Activated naive CD4-positive, alpha-beta T cell treated with anti-CD3 and anti-CD28 coated beads, Interleukin-2, amount 50 U/mL, for 24 hours (primary cell): ENCODE measurements at regions not wholly inside any gene's neighbourhood (a gene's known extent, or its start where the extent isn't known, plus 50 kb on each side); places are given as distances from the start of the nearest gene placed in this dataset.

ENCODE experiments used
- H3K27ac Mint-ChIP-seq: one replicate; pipeline ENCODE4 v1.8.0; 2021; ENCODE audit warnings: mild to moderate bottlenecking, mixed read lengths
- H3K27me3 Mint-ChIP-seq: one replicate; pipeline ENCODE4 v1.8.0; 2021; ENCODE audit warnings: mixed read lengths
- H3K36me3 Mint-ChIP-seq: one replicate; pipeline ENCODE4 v1.8.0; 2021; ENCODE audit warnings: mixed read lengths
- H3K4me1 Mint-ChIP-seq: one replicate; pipeline ENCODE4 v1.8.0; 2021; ENCODE audit warnings: mixed read lengths
- H3K4me3 Mint-ChIP-seq: one replicate; pipeline ENCODE4 v1.8.0; 2021; ENCODE audit warnings: mild to moderate bottlenecking, mixed read lengths
- H3K9me3 Mint-ChIP-seq: one replicate; pipeline ENCODE4 v1.8.0; 2021; ENCODE audit warnings: mixed read lengths

- Mint-ChIP-seq H3K36me3 (no peaks in the 10 kb centered on the region), H3K27me3 (no peaks in the 10 kb centered on the region), H3K4me1 (no peaks in the 10 kb centered on the region), H3K4me3 (no peak overlapping the region), H3K27ac (no peak overlapping the region), H3K9me3 (no peaks in the 10 kb centered on the region)
Observed at GRCh38 chr10:4191354-4191753, 406.3 kb upstream of the KLF6 start.

GRCh38 chr10:4190876-4191275 is 405.9 kb upstream of the KLF6 start:
- Mint-ChIP-seq H3K27ac (no peak overlapping the region), H3K4me3 (no peak overlapping the region), H3K36me3 (no peaks in the 10 kb centered on the region), H3K4me1 (no peaks in the 10 kb centered on the region), H3K27me3 (no peaks in the 10 kb centered on the region), H3K9me3 (no peaks in the 10 kb centered on the region)

DNA sequence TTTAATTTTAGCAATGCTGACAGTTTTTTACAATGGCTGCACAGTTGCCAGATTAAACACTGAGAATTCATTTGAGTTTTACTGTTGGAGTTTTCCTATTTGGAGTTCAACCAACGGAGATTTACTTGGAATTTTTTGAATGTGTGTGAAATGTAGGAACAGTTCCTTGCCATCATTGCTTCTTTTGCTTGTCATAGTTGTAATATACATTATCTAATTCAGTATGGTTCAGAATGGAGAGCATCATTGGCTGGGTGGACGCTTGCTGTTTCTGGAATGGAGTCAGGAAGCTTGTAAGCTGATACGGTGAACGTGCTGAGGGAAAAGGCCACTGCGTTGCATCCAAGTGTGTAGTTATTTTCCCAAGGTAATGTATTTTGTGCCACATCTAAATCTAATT is 404.3 kb upstream of the KLF6 start:
- no peaks in the 10 kb centered on the region for H3K27me3 Mint-ChIP-seq
- no peak overlapping the region for H3K4me3 Mint-ChIP-seq
- no peaks in the 10 kb centered on the region for H3K4me1 Mint-ChIP-seq
- no peaks in the 10 kb centered on the region for H3K36me3 Mint-ChIP-seq
- H3K27ac Mint-ChIP-seq: no peak overlapping the region
- no peaks in the 10 kb centered on the region for H3K9me3 Mint-ChIP-seq

GRCh38 chr10:4188406-4188805 is 403.4 kb upstream of the KLF6 start:
- Mint-ChIP-seq H3K36me3 (no peaks in the 10 kb centered on the region), H3K27me3 (no peaks in the 10 kb centered on the region), H3K4me1 (no peaks in the 10 kb centered on the region), H3K4me3 (no peak overlapping the region), H3K9me3 (no peaks in the 10 kb centered on the region), H3K27ac (no peak overlapping the region)

- Mint-ChIP-seq H3K27me3 (no peaks in the 10 kb centered on the region), H3K4me1 (peaks cover 1% of the 10 kb centered on the region), H3K4me3 (no peak overlapping the region), H3K36me3 (no peaks in the 10 kb centered on the region), H3K9me3 (no peaks in the 10 kb centered on the region), H3K27ac (no peak overlapping the region)
Observed at GRCh38 chr10:4186849-4187540, 402.0 kb upstream of the KLF6 start.

- Mint-ChIP-seq H3K4me1 (peaks cover 13% of the 10 kb centered on the region), H3K4me3 (no peak overlapping the region), H3K36me3 (no peaks in the 10 kb centered on the region), H3K27ac (no peak overlapping the region), H3K9me3 (no peaks in the 10 kb centered on the region), H3K27me3 (no peaks in the 10 kb centered on the region)
Observed at GRCh38 chr10:4183761-4184261, 398.8 kb upstream of the KLF6 start.

DNA sequence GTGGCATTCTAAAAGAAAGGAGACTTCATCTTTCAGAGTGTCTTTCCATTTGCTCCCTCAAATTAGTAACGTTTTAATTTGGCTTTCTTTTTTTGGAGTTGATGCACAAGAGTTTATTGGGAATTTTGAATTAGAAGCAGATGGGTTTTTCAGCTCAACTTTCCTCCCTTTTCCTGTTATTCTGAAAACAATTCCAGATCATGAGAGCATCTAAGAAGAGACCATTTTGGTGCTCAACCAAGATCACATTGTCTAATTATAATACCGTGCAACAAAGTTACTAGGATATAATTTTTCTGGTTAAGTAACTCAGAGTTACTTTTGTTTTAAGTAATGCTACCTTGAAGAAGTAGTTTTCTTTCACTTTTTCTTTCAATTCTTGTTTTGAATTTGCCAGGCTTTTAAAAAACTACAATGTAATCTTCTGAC is 396.6 kb upstream of the KLF6 start:
- no peaks in the 10 kb centered on the region for H3K27me3 Mint-ChIP-seq
- peaks cover 13% of the 10 kb centered on the region for H3K4me1 Mint-ChIP-seq
- no peaks in the 10 kb centered on the region for H3K9me3 Mint-ChIP-seq
- H3K36me3 Mint-ChIP-seq: no peaks in the 10 kb centered on the region
- H3K27ac Mint-ChIP-seq: no peak overlapping the region
- H3K4me3 Mint-ChIP-seq: no peak overlapping the region

GRCh38 chr10:4181081-4181480 is 396.1 kb upstream of the KLF6 start:
- H3K4me1 Mint-ChIP-seq: peaks cover 13% of the 10 kb centered on the region
- H3K27me3 Mint-ChIP-seq: no peaks in the 10 kb centered on the region
- H3K36me3 Mint-ChIP-seq: no peaks in the 10 kb centered on the region
- H3K27ac Mint-ChIP-seq: peak overlapping the region; percentile 55
- H3K9me3 Mint-ChIP-seq: no peaks in the 10 kb centered on the region
- H3K4me3 Mint-ChIP-seq: no peak overlapping the region

- H3K4me3 Mint-ChIP-seq: no peak overlapping the region
- H3K27me3 Mint-ChIP-seq: no peaks in the 10 kb centered on the region
Observed at GRCh38 chr10:4177791-4178190, 392.8 kb upstream of the KLF6 start.

GRCh38 chr10:4176500-4177281 is 391.7 kb upstream of the KLF6 start:
- Mint-ChIP-seq H3K4me1 (peaks cover 9% of the 10 kb centered on the region), H3K4me3 (no peak overlapping the region)

More at GRCh38 chr10:4177791-4178190, 392.8 kb upstream of the KLF6 start:
- H3K4me1 Mint-ChIP-seq: peaks cover 13% of the 10 kb centered on the region
- H3K27ac Mint-ChIP-seq: no peak overlapping the region
- no peaks in the 10 kb centered on the region for H3K9me3 Mint-ChIP-seq
- no peaks in the 10 kb centered on the region for H3K36me3 Mint-ChIP-seq

DNA sequence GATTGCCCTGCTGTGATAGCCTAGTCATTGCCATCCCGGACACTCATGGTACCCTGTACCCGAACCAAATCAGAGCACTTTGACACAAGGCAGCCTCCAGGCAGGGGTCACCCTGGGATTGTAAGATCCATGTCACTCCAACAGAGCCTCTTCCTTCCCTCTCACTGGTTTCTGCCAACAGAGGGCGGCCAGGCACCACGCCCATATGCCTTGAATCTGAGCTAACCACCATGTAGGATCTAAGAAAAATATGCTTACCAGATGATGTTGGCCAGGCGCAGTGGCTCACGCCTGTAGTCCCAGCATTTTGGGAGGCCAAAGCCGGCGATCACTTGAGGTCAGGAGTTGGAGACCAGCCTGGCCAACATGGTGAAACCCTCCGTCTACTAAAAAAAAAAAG is 389.2 kb upstream of the KLF6 start:
- no peak overlapping the region for H3K4me3 Mint-ChIP-seq
- H3K9me3 Mint-ChIP-seq: no peaks in the 10 kb centered on the region

More at GRCh38 chr10:4176500-4177281, 391.7 kb upstream of the KLF6 start:
- no peaks in the 10 kb centered on the region for H3K27me3 Mint-ChIP-seq
- no peaks in the 10 kb centered on the region for H3K36me3 Mint-ChIP-seq
- no peak overlapping the region for H3K27ac Mint-ChIP-seq
- no peaks in the 10 kb centered on the region for H3K9me3 Mint-ChIP-seq

GRCh38 chr10:4170633-4171314 is 385.8 kb upstream of the KLF6 start:
- no peaks in the 10 kb centered on the region for H3K27me3 Mint-ChIP-seq
- no peak overlapping the region for H3K27ac Mint-ChIP-seq
- no peaks in the 10 kb centered on the region for H3K4me1 Mint-ChIP-seq
- H3K4me3 Mint-ChIP-seq: no peak overlapping the region
- H3K9me3 Mint-ChIP-seq: no peaks in the 10 kb centered on the region
- no peaks in the 10 kb centered on the region for H3K36me3 Mint-ChIP-seq

More for the DNA sequence above, 389.2 kb upstream of the KLF6 start:
- no peaks in the 10 kb centered on the region for H3K27me3 Mint-ChIP-seq
- H3K27ac Mint-ChIP-seq: no peak overlapping the region
- H3K36me3 Mint-ChIP-seq: no peaks in the 10 kb centered on the region
- H3K4me1 Mint-ChIP-seq: no peaks in the 10 kb centered on the region

DNA sequence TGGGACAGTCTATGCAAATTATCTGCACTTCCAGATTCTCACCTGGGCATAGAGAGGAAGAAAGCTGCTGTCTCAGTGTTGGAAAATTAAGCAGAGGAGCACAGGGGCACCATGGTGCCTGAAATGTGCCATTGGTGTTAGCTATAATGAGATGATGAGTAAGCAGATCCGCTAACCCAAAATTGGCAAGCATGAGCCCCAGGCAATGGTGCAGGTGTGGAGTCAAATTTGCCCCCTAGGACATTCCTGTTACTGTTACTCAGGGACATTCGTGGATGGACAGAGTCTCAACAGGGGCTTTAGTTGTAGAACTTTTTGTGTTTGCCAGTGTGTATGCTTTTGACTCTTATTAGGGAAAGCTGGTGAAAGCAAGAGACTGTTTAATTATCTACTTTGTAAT is 385.2 kb upstream of the KLF6 start:
- Mint-ChIP-seq H3K4me1 (no peaks in the 10 kb centered on the region), H3K27ac (no peak overlapping the region), H3K4me3 (no peak overlapping the region), H3K27me3 (no peaks in the 10 kb centered on the region), H3K36me3 (no peaks in the 10 kb centered on the region), H3K9me3 (no peaks in the 10 kb centered on the region)

DNA sequence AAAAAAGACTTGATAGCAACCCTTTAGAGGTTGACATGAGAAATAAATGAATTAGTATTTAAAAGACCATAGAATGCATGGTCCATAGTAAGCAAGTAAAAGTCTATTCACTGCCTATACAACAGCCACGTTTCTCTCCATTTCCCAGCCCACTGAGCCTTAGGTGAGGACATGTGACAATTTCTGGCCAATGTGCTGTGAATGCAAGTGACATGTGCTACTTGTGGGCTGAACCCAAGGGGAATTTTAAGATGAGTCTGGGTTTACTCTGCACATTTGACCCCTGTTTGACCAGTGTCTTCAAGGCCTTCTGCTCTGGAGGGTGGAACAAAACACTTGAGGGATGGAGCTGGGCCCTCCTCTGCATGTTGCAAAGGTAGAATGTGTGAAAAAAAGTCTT is 384.4 kb upstream of the KLF6 start:
- H3K4me3 Mint-ChIP-seq: no peak overlapping the region
- no peaks in the 10 kb centered on the region for H3K36me3 Mint-ChIP-seq
- no peaks in the 10 kb centered on the region for H3K4me1 Mint-ChIP-seq
- no peaks in the 10 kb centered on the region for H3K27me3 Mint-ChIP-seq
- H3K27ac Mint-ChIP-seq: no peak overlapping the region
- no peaks in the 10 kb centered on the region for H3K9me3 Mint-ChIP-seq

GRCh38 chr10:4167216-4167615 is 382.2 kb upstream of the KLF6 start:
- no peak overlapping the region for H3K4me3 Mint-ChIP-seq
- no peak overlapping the region for H3K27ac Mint-ChIP-seq
- H3K9me3 Mint-ChIP-seq: no peaks in the 10 kb centered on the region
- H3K4me1 Mint-ChIP-seq: no peaks in the 10 kb centered on the region
- H3K27me3 Mint-ChIP-seq: no peaks in the 10 kb centered on the region
- H3K36me3 Mint-ChIP-seq: no peaks in the 10 kb centered on the region
